MG63 (cell line): ENCODE measurements at regions not wholly inside any gene's neighbourhood (a gene's known extent, or its start where the extent isn't known, plus 50 kb on each side); places are given as distances from the start of the nearest gene placed in this dataset.
"Not testable (repeated sequence)": the region's sequence is repeated elsewhere in the genome, so short reads cannot be mapped to it uniquely, and the experiment has no call there.

Source experiments
- DNase-seq: peaks from one replicate; pipeline ENCODE4 v3.0.0-alpha.2; 2020
- H3K27me3 ChIP-seq: fragments of 250-450 bp; sonication (Bioruptor Pico); 2 replicates; pipeline ENCODE4 v1.5.1; 2020; ENCODE audit warnings: mild to moderate bottlenecking, moderate library complexity
- H3K36me3 ChIP-seq: fragments of 250-450 bp; sonication (Bioruptor Pico); 2 replicates; pipeline ENCODE4 v1.5.1; 2020; ENCODE audit warnings: mild to moderate bottlenecking, moderate library complexity
- H3K4me3 ChIP-seq: fragments of 250-450 bp; sonication (Bioruptor Pico); 2 replicates; pipeline ENCODE4 v1.5.1; 2020; ENCODE audit warnings: mild to moderate bottlenecking, moderate library complexity
- H3K9me3 ChIP-seq: fragments of 250-450 bp; sonication (Bioruptor Pico); 2 replicates; pipeline ENCODE4 v1.5.1; 2020; ENCODE audit warnings: mild to moderate bottlenecking, moderate library complexity

- not testable (repeated sequence) for DNase-seq, H3K36me3 ChIP-seq, H3K27me3 ChIP-seq, H3K4me3 ChIP-seq, H3K9me3 ChIP-seq
These were observed 122.1 kb downstream of the SPAG6 start for GRCh38 chr10:22467393-22467792.

- Histone ChIP-seq H3K9me3 (no peaks in the 10 kb centered on the region), H3K36me3 (no peaks in the 10 kb centered on the region), H3K27me3 (no peaks in the 10 kb centered on the region), H3K4me3 (no peak overlapping the region)
- DNase-seq = no peak
These were observed 123.4 kb downstream of the SPAG6 start for GRCh38 chr10:22468570-22469320.

- Histone ChIP-seq H3K36me3 (no peaks in the 10 kb centered on the region), H3K27me3 (no peaks in the 10 kb centered on the region), H3K9me3 (no peaks in the 10 kb centered on the region), H3K4me3 (no peak overlapping the region)
- DNase-seq = no peak
These were observed 127.7 kb downstream of the SPAG6 start for GRCh38 chr10:22473044-22473443.

- no peak overlapping the region for H3K4me3 ChIP-seq
- no peaks in the 10 kb centered on the region for H3K36me3 ChIP-seq
- no peaks in the 10 kb centered on the region for H3K27me3 ChIP-seq
- DNase-seq = peak; percentile 22
- H3K9me3 ChIP-seq = no peaks in the 10 kb centered on the region
These were observed 128.2 kb downstream of the SPAG6 start for GRCh38 chr10:22473459-22473858.

- Histone ChIP-seq H3K9me3 (no peaks in the 10 kb centered on the region), H3K4me3 (peak overlapping the region; percentile 39), H3K27me3 (no peaks in the 10 kb centered on the region), H3K36me3 (no peaks in the 10 kb centered on the region)
- DNase-seq = peak; percentile 27
These were observed 130.6 kb downstream of the SPAG6 start for GRCh38 chr10:22475651-22476600.

GRCh38 chr10:22476601-22477321 is 131.5 kb downstream of the SPAG6 start:
- no peak overlapping the region; the same call in 1 of the 2 replicates for H3K4me3 ChIP-seq
- H3K9me3 ChIP-seq = no peaks in the 10 kb centered on the region
- DNase-seq = no peak
- no peaks in the 10 kb centered on the region for H3K36me3 ChIP-seq
- no peaks in the 10 kb centered on the region for H3K27me3 ChIP-seq

GRCh38 chr10:22477334-22478287 is 132.3 kb downstream of the SPAG6 start:
- H3K36me3 ChIP-seq = no peaks in the 10 kb centered on the region
- no peaks in the 10 kb centered on the region for H3K27me3 ChIP-seq
- no peak for DNase-seq
- no peak overlapping the region for H3K4me3 ChIP-seq
- no peaks in the 10 kb centered on the region for H3K9me3 ChIP-seq

- no peaks in the 10 kb centered on the region for H3K27me3 ChIP-seq
These were observed 133.4 kb downstream of the SPAG6 start for GRCh38 chr10:22478555-22479334.

GRCh38 chr10:22479419-22479818 is 134.1 kb downstream of the SPAG6 start:
- DNase-seq = no peak
- Histone ChIP-seq H3K27me3 (no peaks in the 10 kb centered on the region), H3K4me3 (no peak overlapping the region), H3K9me3 (no peaks in the 10 kb centered on the region), H3K36me3 (no peaks in the 10 kb centered on the region)

More at GRCh38 chr10:22478555-22479334, 133.4 kb downstream of the SPAG6 start:
- H3K36me3 ChIP-seq = no peaks in the 10 kb centered on the region
- DNase-seq = no peak
- no peak overlapping the region for H3K4me3 ChIP-seq
- no peaks in the 10 kb centered on the region for H3K9me3 ChIP-seq

GRCh38 chr10:22481106-22481505 is 135.8 kb downstream of the SPAG6 start:
- Histone ChIP-seq H3K4me3 (no peak overlapping the region), H3K27me3 (no peaks in the 10 kb centered on the region), H3K36me3 (no peaks in the 10 kb centered on the region), H3K9me3 (no peaks in the 10 kb centered on the region)
- no peak for DNase-seq

- Histone ChIP-seq H3K27me3 (no peaks in the 10 kb centered on the region), H3K9me3 (no peaks in the 10 kb centered on the region), H3K4me3 (no peak overlapping the region), H3K36me3 (no peaks in the 10 kb centered on the region)
- peak; percentile 61 for DNase-seq
These were observed 136.6 kb downstream of the SPAG6 start for GRCh38 chr10:22481687-22482539.

GRCh38 chr10:22483132-22483531 is 137.8 kb downstream of the SPAG6 start:
- H3K9me3 ChIP-seq = no peaks in the 10 kb centered on the region
- no peaks in the 10 kb centered on the region for H3K36me3 ChIP-seq
- DNase-seq = no peak
- no peaks in the 10 kb centered on the region for H3K27me3 ChIP-seq
- H3K4me3 ChIP-seq = no peak overlapping the region
